ENCODE measurements at regions not wholly inside any gene's neighbourhood (a gene's known extent, or its start where the extent isn't known, plus 50 kb on each side); places are given as distances from the start of the nearest gene placed in this dataset.

DNA sequence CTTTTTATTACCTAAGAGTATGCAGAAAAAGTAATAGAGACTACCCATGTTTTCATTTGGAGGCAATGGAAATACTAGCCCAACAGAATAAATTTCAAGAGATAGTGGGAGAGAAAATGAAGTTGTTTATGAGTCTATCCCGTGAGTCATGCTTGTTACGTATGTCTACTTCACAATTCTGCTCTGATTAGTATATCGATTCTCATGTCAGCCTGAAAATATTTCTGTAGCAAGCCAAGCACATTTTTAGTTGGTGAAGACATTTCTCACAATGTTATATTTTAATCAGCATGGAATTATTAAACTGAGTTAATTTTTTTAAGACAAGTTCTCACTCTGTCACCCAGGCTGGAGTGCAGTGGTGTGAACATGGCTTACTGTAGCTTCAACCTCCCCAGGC, 346.1 kb downstream of the RPRM start (continued):
- TF ChIP-seq, protein P1, sequence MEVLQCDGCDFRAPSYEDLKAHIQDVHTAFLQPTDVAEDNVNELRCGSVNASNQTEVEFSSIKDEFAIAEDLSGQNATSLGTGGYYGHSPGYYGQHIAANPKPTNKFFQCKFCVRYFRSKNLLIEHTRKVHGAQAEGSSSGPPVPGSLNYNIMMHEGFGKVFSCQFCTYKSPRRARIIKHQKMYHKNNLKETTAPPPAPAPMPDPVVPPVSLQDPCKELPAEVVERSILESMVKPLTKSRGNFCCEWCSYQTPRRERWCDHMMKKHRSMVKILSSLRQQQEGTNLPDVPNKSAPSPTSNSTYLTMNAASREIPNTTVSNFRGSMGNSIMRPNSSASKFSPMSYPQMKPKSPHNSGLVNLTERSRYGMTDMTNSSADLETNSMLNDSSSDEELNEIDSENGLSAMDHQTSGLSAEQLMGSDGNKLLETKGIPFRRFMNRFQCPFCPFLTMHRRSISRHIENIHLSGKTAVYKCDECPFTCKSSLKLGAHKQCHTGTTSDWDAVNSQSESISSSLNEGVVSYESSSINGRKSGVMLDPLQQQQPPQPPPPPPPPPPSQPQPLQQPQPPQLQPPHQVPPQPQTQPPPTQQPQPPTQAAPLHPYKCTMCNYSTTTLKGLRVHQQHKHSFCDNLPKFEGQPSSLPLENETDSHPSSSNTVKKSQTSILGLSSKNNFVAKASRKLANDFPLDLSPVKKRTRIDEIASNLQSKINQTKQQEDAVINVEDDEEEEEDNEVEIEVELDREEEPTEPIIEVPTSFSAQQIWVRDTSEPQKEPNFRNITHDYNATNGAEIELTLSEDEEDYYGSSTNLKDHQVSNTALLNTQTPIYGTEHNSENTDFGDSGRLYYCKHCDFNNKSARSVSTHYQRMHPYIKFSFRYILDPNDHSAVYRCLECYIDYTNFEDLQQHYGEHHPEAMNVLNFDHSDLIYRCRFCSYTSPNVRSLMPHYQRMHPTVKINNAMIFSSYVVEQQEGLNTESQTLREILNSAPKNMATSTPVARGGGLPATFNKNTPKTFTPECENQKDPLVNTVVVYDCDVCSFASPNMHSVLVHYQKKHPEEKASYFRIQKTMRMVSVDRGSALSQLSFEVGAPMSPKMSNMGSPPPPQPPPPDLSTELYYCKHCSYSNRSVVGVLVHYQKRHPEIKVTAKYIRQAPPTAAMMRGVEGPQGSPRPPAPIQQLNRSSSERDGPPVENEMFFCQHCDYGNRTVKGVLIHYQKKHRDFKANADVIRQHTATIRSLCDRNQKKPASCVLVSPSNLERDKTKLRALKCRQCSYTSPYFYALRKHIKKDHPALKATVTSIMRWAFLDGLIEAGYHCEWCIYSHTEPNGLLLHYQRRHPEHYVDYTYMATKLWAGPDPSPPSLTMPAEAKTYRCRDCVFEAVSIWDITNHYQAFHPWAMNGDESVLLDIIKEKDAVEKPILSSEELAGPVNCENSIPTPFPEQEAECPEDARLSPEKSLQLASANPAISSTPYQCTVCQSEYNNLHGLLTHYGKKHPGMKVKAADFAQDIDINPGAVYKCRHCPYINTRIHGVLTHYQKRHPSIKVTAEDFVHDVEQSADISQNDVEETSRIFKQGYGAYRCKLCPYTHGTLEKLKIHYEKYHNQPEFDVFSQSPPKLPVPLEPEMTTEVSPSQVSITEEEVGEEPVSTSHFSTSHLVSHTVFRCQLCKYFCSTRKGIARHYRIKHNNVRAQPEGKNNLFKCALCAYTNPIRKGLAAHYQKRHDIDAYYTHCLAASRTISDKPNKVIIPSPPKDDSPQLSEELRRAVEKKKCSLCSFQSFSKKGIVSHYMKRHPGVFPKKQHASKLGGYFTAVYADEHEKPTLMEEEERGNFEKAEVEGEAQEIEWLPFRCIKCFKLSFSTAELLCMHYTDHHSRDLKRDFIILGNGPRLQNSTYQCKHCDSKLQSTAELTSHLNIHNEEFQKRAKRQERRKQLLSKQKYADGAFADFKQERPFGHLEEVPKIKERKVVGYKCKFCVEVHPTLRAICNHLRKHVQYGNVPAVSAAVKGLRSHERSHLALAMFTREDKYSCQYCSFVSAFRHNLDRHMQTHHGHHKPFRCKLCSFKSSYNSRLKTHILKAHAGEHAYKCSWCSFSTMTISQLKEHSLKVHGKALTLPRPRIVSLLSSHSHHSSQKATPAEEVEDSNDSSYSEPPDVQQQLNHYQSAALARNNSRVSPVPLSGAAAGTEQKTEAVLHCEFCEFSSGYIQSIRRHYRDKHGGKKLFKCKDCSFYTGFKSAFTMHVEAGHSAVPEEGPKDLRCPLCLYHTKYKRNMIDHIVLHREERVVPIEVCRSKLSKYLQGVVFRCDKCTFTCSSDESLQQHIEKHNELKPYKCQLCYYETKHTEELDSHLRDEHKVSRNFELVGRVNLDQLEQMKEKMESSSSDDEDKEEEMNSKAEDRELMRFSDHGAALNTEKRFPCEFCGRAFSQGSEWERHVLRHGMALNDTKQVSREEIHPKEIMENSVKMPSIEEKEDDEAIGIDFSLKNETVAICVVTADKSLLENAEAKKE (CRISPR knock-in tag; IDR thresholded peaks at IDR 0.05) = no peak

DNA sequence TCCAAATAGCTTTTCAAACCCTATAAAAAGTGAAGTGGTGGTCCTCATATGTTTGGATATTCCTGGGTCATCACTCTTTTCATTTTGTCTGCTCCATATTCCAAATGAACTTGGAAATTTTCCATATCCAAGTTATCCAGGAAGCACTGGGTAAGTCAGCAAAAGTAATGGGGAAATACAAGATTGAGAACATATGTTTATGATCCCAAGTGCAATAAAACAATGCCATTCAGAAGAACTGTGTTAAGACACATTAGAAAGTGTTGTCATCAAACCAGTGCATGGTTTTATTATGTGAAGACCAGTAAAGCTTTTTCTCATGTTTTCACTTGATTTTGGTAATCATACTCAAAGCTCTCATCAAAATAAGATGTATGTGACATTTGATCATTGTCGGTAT, 363.4 kb downstream of the RPRM start:
- Histone ChIP-seq H3K4me2 (no peak overlapping the region), H4K20me1 (replicated peaks; ENCODE audit: insufficient read depth) (no peaks in the 10 kb centered on the region), H3K36me3 (ENCODE audit: insufficient read depth) (no peaks in the 10 kb centered on the region), H3K4me3 (no peak overlapping the region), H3F3A (replicated peaks; ENCODE audit: low read depth) (no peaks in the 10 kb centered on the region), H3K79me2 (replicated peaks; ENCODE audit: insufficient read depth) (no peaks in the 10 kb centered on the region), H2AFZ (no peak overlapping the region), H3K4me1 (ENCODE audit: insufficient read depth) (no peaks in the 10 kb centered on the region), H3K27me3 (ENCODE audit: insufficient read depth) (no peaks in the 10 kb centered on the region), H3K27ac (ENCODE audit: low read depth) (no peak overlapping the region), H3K9me2 (ENCODE audit: insufficient read depth) (peaks cover 5% of the 10 kb centered on the region; the same call in 1 of the 2 replicates)
- no peak overlapping the region for H3K27ac Mint-ChIP-seq
- H3K27me3 Mint-ChIP-seq (ENCODE audit: insufficient read depth, low read depth, poor library complexity) = no peaks in the 10 kb centered on the region
- H3K36me3 Mint-ChIP-seq (ENCODE audit: low read depth) = no peaks in the 10 kb centered on the region
- DNase-seq (ENCODE audit: low spot score) (no peak), ATAC-seq (no peak)
- H3K4me1 Mint-ChIP-seq = no peaks in the 10 kb centered on the region
- no peaks in the 10 kb centered on the region for H3K9me3 Mint-ChIP-seq
- no peak overlapping the region for H3K4me3 Mint-ChIP-seq
- TF ChIP-seq EZH2 (IDR thresholded peaks at IDR 0.05; ENCODE audit: low read depth, unreplicated experiment) (no peak), NANOG (IDR thresholded peaks at IDR 0.05; ENCODE audit: borderline replicate concordance) (no peak), POLR2AphosphoS5 (IDR thresholded peaks at IDR 0.05; ENCODE audit: low read depth) (no peak)
- TF ChIP-seq, protein P2, sequence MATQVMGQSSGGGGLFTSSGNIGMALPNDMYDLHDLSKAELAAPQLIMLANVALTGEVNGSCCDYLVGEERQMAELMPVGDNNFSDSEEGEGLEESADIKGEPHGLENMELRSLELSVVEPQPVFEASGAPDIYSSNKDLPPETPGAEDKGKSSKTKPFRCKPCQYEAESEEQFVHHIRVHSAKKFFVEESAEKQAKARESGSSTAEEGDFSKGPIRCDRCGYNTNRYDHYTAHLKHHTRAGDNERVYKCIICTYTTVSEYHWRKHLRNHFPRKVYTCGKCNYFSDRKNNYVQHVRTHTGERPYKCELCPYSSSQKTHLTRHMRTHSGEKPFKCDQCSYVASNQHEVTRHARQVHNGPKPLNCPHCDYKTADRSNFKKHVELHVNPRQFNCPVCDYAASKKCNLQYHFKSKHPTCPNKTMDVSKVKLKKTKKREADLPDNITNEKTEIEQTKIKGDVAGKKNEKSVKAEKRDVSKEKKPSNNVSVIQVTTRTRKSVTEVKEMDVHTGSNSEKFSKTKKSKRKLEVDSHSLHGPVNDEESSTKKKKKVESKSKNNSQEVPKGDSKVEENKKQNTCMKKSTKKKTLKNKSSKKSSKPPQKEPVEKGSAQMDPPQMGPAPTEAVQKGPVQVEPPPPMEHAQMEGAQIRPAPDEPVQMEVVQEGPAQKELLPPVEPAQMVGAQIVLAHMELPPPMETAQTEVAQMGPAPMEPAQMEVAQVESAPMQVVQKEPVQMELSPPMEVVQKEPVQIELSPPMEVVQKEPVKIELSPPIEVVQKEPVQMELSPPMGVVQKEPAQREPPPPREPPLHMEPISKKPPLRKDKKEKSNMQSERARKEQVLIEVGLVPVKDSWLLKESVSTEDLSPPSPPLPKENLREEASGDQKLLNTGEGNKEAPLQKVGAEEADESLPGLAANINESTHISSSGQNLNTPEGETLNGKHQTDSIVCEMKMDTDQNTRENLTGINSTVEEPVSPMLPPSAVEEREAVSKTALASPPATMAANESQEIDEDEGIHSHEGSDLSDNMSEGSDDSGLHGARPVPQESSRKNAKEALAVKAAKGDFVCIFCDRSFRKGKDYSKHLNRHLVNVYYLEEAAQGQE (IDR thresholded peaks at IDR 0.05; ENCODE audit: unreplicated experiment) = no peak
- TF ChIP-seq, protein P3, sequence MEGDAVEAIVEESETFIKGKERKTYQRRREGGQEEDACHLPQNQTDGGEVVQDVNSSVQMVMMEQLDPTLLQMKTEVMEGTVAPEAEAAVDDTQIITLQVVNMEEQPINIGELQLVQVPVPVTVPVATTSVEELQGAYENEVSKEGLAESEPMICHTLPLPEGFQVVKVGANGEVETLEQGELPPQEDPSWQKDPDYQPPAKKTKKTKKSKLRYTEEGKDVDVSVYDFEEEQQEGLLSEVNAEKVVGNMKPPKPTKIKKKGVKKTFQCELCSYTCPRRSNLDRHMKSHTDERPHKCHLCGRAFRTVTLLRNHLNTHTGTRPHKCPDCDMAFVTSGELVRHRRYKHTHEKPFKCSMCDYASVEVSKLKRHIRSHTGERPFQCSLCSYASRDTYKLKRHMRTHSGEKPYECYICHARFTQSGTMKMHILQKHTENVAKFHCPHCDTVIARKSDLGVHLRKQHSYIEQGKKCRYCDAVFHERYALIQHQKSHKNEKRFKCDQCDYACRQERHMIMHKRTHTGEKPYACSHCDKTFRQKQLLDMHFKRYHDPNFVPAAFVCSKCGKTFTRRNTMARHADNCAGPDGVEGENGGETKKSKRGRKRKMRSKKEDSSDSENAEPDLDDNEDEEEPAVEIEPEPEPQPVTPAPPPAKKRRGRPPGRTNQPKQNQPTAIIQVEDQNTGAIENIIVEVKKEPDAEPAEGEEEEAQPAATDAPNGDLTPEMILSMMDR (conservative IDR thresholded peaks at IDR 0.05; ENCODE audit: low read depth in 2 of 2) = no peak
- TF ChIP-seq, protein P4, sequence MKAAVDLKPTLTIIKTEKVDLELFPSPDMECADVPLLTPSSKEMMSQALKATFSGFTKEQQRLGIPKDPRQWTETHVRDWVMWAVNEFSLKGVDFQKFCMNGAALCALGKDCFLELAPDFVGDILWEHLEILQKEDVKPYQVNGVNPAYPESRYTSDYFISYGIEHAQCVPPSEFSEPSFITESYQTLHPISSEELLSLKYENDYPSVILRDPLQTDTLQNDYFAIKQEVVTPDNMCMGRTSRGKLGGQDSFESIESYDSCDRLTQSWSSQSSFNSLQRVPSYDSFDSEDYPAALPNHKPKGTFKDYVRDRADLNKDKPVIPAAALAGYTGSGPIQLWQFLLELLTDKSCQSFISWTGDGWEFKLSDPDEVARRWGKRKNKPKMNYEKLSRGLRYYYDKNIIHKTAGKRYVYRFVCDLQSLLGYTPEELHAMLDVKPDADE (IDR thresholded peaks at IDR 0.05) = no peak

All from GM23338 (cell line).